H1 (cell line): ENCODE measurements at regions not wholly inside any gene's neighbourhood (a gene's known extent, or its start where the extent isn't known, plus 50 kb on each side); places are given as distances from the start of the nearest gene placed in this dataset.

ENCODE experiments used
- CTCF ChIA-PET: fragments of 300-600 bp; sonication (Branson Sonifier 250); formaldehyde crosslinking; loops from one replicate; lab custom pipeline; 2021; ENCODE audit not compliant: partially characterized antibody; lab: Charles Lee
- POLR2A ChIA-PET: fragments of 300-600 bp; sonication (Branson Sonifier 250); formaldehyde crosslinking; loops from one replicate; lab custom pipeline; 2021; ENCODE audit warnings: inconsistent platforms; ENCODE audit not compliant: partially characterized antibody; lab: Charles Lee
- DNase-seq, 2 experiments: peaks; one replicate each; pipeline versions ENCODE4 v3.0.0 to v3.0.0-alpha.2; 2010 to 2022; ENCODE audit warnings: low spot score in 2 of 2, low read depth in 1 of 2, mixed read lengths in 1 of 2
- FAIRE-seq: peaks from 2 replicates; lab custom pipeline; 2011; peaks lifted over from hg19 to GRCh38; lab: Jason Lieb, UNC
- H2AFZ ChIP-seq: 2 replicates; pipeline ENCODE4 v1.8.1; 2012; ENCODE audit warnings: low read length, inconsistent platforms
- H2AK5ac ChIP-seq: 2 replicates; pipeline ENCODE4 v1.6.1; 2013; ENCODE audit warnings: low read depth, low read length
- H2BK120ac ChIP-seq: replicated peaks from 2 replicates; pipeline ENCODE3; 2013; ENCODE audit warnings: low read depth, low read length, inconsistent platforms
- H2BK12ac ChIP-seq: 2 replicates; pipeline ENCODE4 v1.6.1; 2013; ENCODE audit warnings: low read depth, low read length
- H2BK15ac ChIP-seq: 2 replicates; pipeline ENCODE4 v1.6.1; 2013; ENCODE audit warnings: low read length
- H2BK20ac ChIP-seq: 2 replicates; pipeline ENCODE4 v1.6.1; 2013; ENCODE audit warnings: low read length
- H2BK5ac ChIP-seq: 2 replicates; pipeline ENCODE4 v1.6.1; 2013; ENCODE audit warnings: low read depth, low read length
- H3K14ac ChIP-seq: 2 replicates; pipeline ENCODE4 v1.6.1; 2013; ENCODE audit warnings: inconsistent platforms; ENCODE audit not compliant: insufficient read length
- H3K18ac ChIP-seq: 2 replicates; pipeline ENCODE4 v1.6.1; 2013; ENCODE audit warnings: low read length; ENCODE audit errors: extremely low read depth
- H3K23ac ChIP-seq: 2 replicates; pipeline ENCODE4 v1.6.1; 2013; ENCODE audit warnings: inconsistent platforms; ENCODE audit not compliant: insufficient read length
- H3K23me2 ChIP-seq: 2 replicates; pipeline ENCODE4 v1.6.1; 2013; ENCODE audit warnings: low read depth, low read length
- H3K27ac ChIP-seq: 2 replicates; pipeline ENCODE4 v1.6.1; 2011; ENCODE audit warnings: low read depth, low read length, inconsistent platforms
- H3K27me3 ChIP-seq, 4 experiments: replicated peaks in 1 of 4; 1 replicate in 1 of 4; 2 replicates in 3 of 4; pipeline versions ENCODE4 v1.6.1 to v1.8.1; 2011 to 2013; ENCODE audit warnings: low read length in 3 of 4, mild to moderate bottlenecking in 3 of 4, inconsistent platforms in 2 of 4, mixed read lengths in 2 of 4, moderate library complexity in 1 of 4; ENCODE audit not compliant: control insufficient read depth in 3 of 4, insufficient read depth in 3 of 4; ENCODE audit errors: extremely low read depth in 1 of 4
- H3K36me3 ChIP-seq, 4 experiments: 2 replicates each; pipeline versions ENCODE4 v1.6.1 to v1.8.1; 2011 to 2013; ENCODE audit warnings: mild to moderate bottlenecking in 4 of 4, low read length in 3 of 4, moderate library complexity in 2 of 4, control low read depth in 1 of 4, inconsistent platforms in 1 of 4; ENCODE audit not compliant: insufficient read depth in 4 of 4, control insufficient read depth in 2 of 4
- H3K4ac ChIP-seq: replicated peaks from 2 replicates; pipeline ENCODE3; 2013; ENCODE audit warnings: low read length, low read depth, mixed read lengths, inconsistent platforms; ENCODE audit not compliant: insufficient read length
- H3K4me1 ChIP-seq, 4 experiments: replicated peaks in 1 of 4; 1 replicate in 1 of 4; 2 replicates in 3 of 4; pipeline versions ENCODE4 v1.6.1 to v1.8.1; 2011 to 2013; ENCODE audit warnings: low read length in 3 of 4, inconsistent platforms in 2 of 4, mixed read lengths in 1 of 4; ENCODE audit not compliant: insufficient read depth in 4 of 4, control insufficient read depth in 3 of 4
- H3K4me2 ChIP-seq, 2 experiments: 2 replicates each; pipeline versions ENCODE4 v1.6.1 to v1.8.1; 2011 to 2013; ENCODE audit warnings: low read depth in 2 of 2, low read length in 2 of 2, control low read depth in 1 of 2, inconsistent platforms in 1 of 2, mild to moderate bottlenecking in 1 of 2; ENCODE audit not compliant: insufficient read depth in 1 of 2
- H3K4me3 ChIP-seq, 4 experiments: fragments of 200-600, 300-600 bp in 1 of 4; sonication (generic), shearing (Covaris generic), sonication (Bioruptor Twin) in 1 of 4; 2 replicates each; pipeline versions ENCODE4 v1.5.1 to v1.8.1; 2011 to 2016; ENCODE audit warnings: low read length in 4 of 4, low read depth in 3 of 4, control low read depth in 2 of 4, inconsistent platforms in 2 of 4, mild to moderate bottlenecking in 2 of 4, mixed read lengths in 1 of 4, moderate library complexity in 1 of 4; ENCODE audit not compliant: insufficient read depth in 2 of 4; ENCODE audit errors: extremely low read depth in 1 of 4
- H3K56ac ChIP-seq: replicated peaks from 2 replicates; pipeline ENCODE3; 2013; ENCODE audit warnings: low read depth, mild to moderate bottlenecking, mixed read lengths, low read length, inconsistent platforms; ENCODE audit not compliant: insufficient read length
- H3K79me1 ChIP-seq: 2 replicates; pipeline ENCODE4 v1.6.1; 2013; ENCODE audit warnings: low read depth, low read length, control low read depth
- H3K79me2 ChIP-seq, 2 experiments: 2 replicates each; pipeline versions ENCODE4 v1.6.1 to v1.8.1; 2012 to 2013; ENCODE audit warnings: low read length in 2 of 2, mild to moderate bottlenecking in 2 of 2, inconsistent platforms in 1 of 2; ENCODE audit not compliant: insufficient read depth in 2 of 2, control insufficient read depth in 1 of 2
- H3K9ac ChIP-seq, 4 experiments: replicated peaks in 1 of 4; 1 replicate in 1 of 4; 2 replicates in 3 of 4; pipeline versions ENCODE4 v1.6.1 to v1.8.1; 2011 to 2013; ENCODE audit warnings: low read depth in 3 of 4, low read length in 3 of 4, control low read depth in 2 of 4, mild to moderate bottlenecking in 2 of 4, moderate library complexity in 2 of 4, inconsistent platforms in 1 of 4; ENCODE audit errors: extremely low read depth in 1 of 4
- H3K9me3 ChIP-seq, 2 experiments: 2 replicates each; pipeline versions ENCODE4 v1.6.1 to v1.8.1; 2012 to 2013; ENCODE audit warnings: mild to moderate bottlenecking in 2 of 2, moderate library complexity in 2 of 2, control low read depth in 1 of 2, inconsistent platforms in 1 of 2, low read depth in 1 of 2, low read length in 1 of 2, mixed read lengths in 1 of 2; ENCODE audit not compliant: insufficient read depth in 2 of 2
- H4K20me1 ChIP-seq, 2 experiments: replicated peaks in 1 of 2; 2 replicates each; pipeline versions ENCODE3 to v1.8.1; 2011 to 2013; ENCODE audit warnings: inconsistent platforms in 2 of 2, low read length in 2 of 2, mild to moderate bottlenecking in 1 of 2; ENCODE audit not compliant: insufficient read depth in 2 of 2, control insufficient read depth in 1 of 2
- H4K5ac ChIP-seq: 2 replicates; pipeline ENCODE4 v1.6.1; 2013; ENCODE audit warnings: low read length, low read depth, mixed read lengths, inconsistent platforms; ENCODE audit not compliant: insufficient read length
- H4K8ac ChIP-seq: 2 replicates; pipeline ENCODE4 v1.8.0; 2013; ENCODE audit warnings: mild to moderate bottlenecking, moderate library complexity, low read length, inconsistent platforms; ENCODE audit not compliant: insufficient read depth; ENCODE audit errors: extremely low read depth
- H4K91ac ChIP-seq: replicated peaks from 2 replicates; pipeline ENCODE3; 2013; ENCODE audit warnings: low read length, mixed read lengths, inconsistent platforms; ENCODE audit not compliant: insufficient read length
- RBBP5 ChIP-seq: IDR thresholded peaks from 2 replicates; pipeline ENCODE4 v1.7.1; 2012; ENCODE audit warnings: low read depth, mild to moderate bottlenecking, inconsistent platforms, low read length, moderate library complexity, borderline replicate concordance
- USF2 ChIP-seq: IDR thresholded peaks from 2 replicates; pipeline ENCODE4 v1.6.1; 2011; ENCODE audit warnings: low read length, improper control_type of control experiment
- WGBS, 2 experiments: shearing (Covaris generic) in 1 of 2; methylation state at CpG; one replicate each; pipeline versions ENCODE4 v1.1.6 to v1.1.7; 2013 to 2015; ENCODE audit warnings: low lambda C conversion rate in 2 of 2, mixed read lengths in 2 of 2, inconsistent platforms in 1 of 2, low coverage in 1 of 2, missing lambda C conversion rate in 1 of 2; ENCODE audit not compliant: insufficient replicate concordance in 2 of 2, insufficient coverage in 1 of 2, insufficient read length in 1 of 2; ENCODE audit errors: extremely low coverage in 1 of 2, missing lambda C conversion rate in 1 of 2; 5-methylcytosine and 5-hydroxymethylcytosine counted together

DNA sequence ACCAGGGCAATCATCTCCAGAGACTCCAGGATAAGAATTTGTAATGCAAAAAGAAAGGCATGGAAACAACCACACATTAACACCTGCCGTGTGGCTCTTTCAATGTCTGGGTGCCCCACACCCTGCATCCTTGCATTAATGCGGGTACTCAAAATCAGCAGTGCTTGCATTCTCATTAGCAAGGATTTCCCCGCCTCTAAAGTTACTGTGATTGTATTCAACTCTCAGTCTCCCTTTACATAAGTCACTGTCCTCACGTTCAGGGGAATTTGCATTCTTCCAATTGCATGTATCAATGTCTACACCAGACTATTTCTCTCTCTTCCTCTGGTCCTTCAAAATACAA is 324.3 kb downstream of the FOXL1 start:
- H3K9ac ChIP-seq, result no peak overlapping the region
- WGBS, 2 experiments, result 69% methylated on average over 4 of the region's 4 CpGs; no CpG with 5 or more reads in 1 of the 2 experiments
- no peak overlapping the region for H2BK120ac ChIP-seq
- H3K27me3 ChIP-seq, result no peaks in the 10 kb centered on the region; a peak in 1 of 7 replicates
- H2BK20ac ChIP-seq, result no peak overlapping the region
- H3K4me3 ChIP-seq, result no peak overlapping the region
- TF ChIP-seq USF2 (no peak), RBBP5 (no peak)
- POLR2A ChIA-PET, result no interaction called here
- no peak overlapping the region for H2AFZ ChIP-seq
- no peak overlapping the region for H3K56ac ChIP-seq
- CTCF ChIA-PET, result no interaction called here
- H2BK5ac ChIP-seq, result no peak overlapping the region
- peaks cover 0 to 4% (median 0%) of the 10 kb centered on the region in 4 experiments; a peak in 1 of 7 replicates for H3K4me1 ChIP-seq
- no peaks in the 10 kb centered on the region for H3K23me2 ChIP-seq
- no peak overlapping the region for H3K23ac ChIP-seq
- H4K91ac ChIP-seq, result no peak overlapping the region
- H4K8ac ChIP-seq, result no peak overlapping the region
- no peak overlapping the region for H3K4ac ChIP-seq
- no peak overlapping the region for H3K4me2 ChIP-seq
- no peaks in the 10 kb centered on the region for H4K20me1 ChIP-seq
- H3K79me1 ChIP-seq, result no peaks in the 10 kb centered on the region
- H3K36me3 ChIP-seq, result no peaks in the 10 kb centered on the region
- FAIRE-seq (no peak), DNase-seq (no peak)
- H2BK12ac ChIP-seq, result no peak overlapping the region
- no peak overlapping the region for H3K27ac ChIP-seq
- no peak overlapping the region for H2AK5ac ChIP-seq
- H3K14ac ChIP-seq, result no peak overlapping the region
- no peak overlapping the region for H3K18ac ChIP-seq
- H3K9me3 ChIP-seq, result no peaks in the 10 kb centered on the region
- no peak overlapping the region for H4K5ac ChIP-seq
- no peak overlapping the region for H2BK15ac ChIP-seq
- no peaks in the 10 kb centered on the region for H3K79me2 ChIP-seq
